H9 (cell line): ENCODE measurements at regions not wholly inside any gene's neighbourhood (a gene's known extent, or its start where the extent isn't known, plus 50 kb on each side); places are given as distances from the start of the nearest gene placed in this dataset.

Source experiments
- DNase-seq: peaks from one replicate; pipeline ENCODE4 v3.0.0-alpha.2; 2017
- H2AFZ ChIP-seq: one replicate; pipeline ENCODE4 v1.6.1; 2013; ENCODE audit warnings: mild to moderate bottlenecking, low read length, control low read depth, moderate library complexity
- H2AK5ac ChIP-seq: 2 replicates; pipeline ENCODE4 v1.6.1; 2013; ENCODE audit warnings: low read length, control low read depth, mixed read lengths; ENCODE audit not compliant: insufficient read length
- H2BK120ac ChIP-seq: one replicate; pipeline ENCODE4 v1.6.1; 2013; ENCODE audit warnings: low read depth, mild to moderate bottlenecking, low read length, control low read depth, inconsistent platforms; ENCODE audit not compliant: poor library complexity, severe bottlenecking
- H2BK12ac ChIP-seq: 2 replicates; pipeline ENCODE4 v1.6.1; 2013; ENCODE audit warnings: low read length, control low read depth, mixed read lengths, low read depth; ENCODE audit not compliant: insufficient read length
- H2BK15ac ChIP-seq: 2 replicates; pipeline ENCODE4 v1.6.1; 2013; ENCODE audit warnings: low read depth, low read length, control low read depth
- H2BK20ac ChIP-seq: one replicate; pipeline ENCODE4 v1.6.1; 2013; ENCODE audit warnings: low read depth, mild to moderate bottlenecking, low read length, control low read depth, inconsistent platforms; ENCODE audit not compliant: poor library complexity, severe bottlenecking
- H2BK5ac ChIP-seq: 2 replicates; pipeline ENCODE4 v1.6.1; 2013; ENCODE audit warnings: low read length, control low read depth, mixed read lengths; ENCODE audit not compliant: insufficient read length
- H3K14ac ChIP-seq: 2 replicates; pipeline ENCODE4 v1.6.1; 2013; ENCODE audit warnings: low read length, control low read depth; ENCODE audit not compliant: insufficient read depth
- H3K18ac ChIP-seq: 2 replicates; pipeline ENCODE4 v1.6.1; 2013; ENCODE audit warnings: low read depth, mild to moderate bottlenecking, mixed read lengths, low read length, control low read depth; ENCODE audit not compliant: insufficient read length
- H3K23ac ChIP-seq: 2 replicates; pipeline ENCODE4 v1.6.1; 2013; ENCODE audit warnings: low read length, control low read depth, mixed read lengths, low read depth; ENCODE audit not compliant: insufficient read length
- H3K23me2 ChIP-seq: 2 replicates; pipeline ENCODE4 v1.6.1; 2013; ENCODE audit warnings: low read depth, mild to moderate bottlenecking, mixed read lengths, low read length, control low read depth; ENCODE audit not compliant: insufficient read length, poor library complexity, severe bottlenecking
- H3K27ac ChIP-seq: 2 replicates; pipeline ENCODE4 v1.5.1; 2013; ENCODE audit warnings: low read length, control low read depth, mixed read lengths, low read depth; ENCODE audit not compliant: insufficient read length
- H3K27me3 ChIP-seq: 2 replicates; pipeline ENCODE4 v1.6.1; 2013; ENCODE audit warnings: low read length, control low read depth, inconsistent platforms; ENCODE audit not compliant: insufficient read depth
- H3K4ac ChIP-seq: 2 replicates; pipeline ENCODE4 v1.6.1; 2013; ENCODE audit warnings: low read depth, mild to moderate bottlenecking, control low read depth, inconsistent platforms, low read length, moderate library complexity
- H3K4me1 ChIP-seq: 2 replicates; pipeline ENCODE4 v1.6.1; 2013; ENCODE audit warnings: low read length, control low read depth, inconsistent platforms; ENCODE audit not compliant: insufficient read depth
- H3K4me2 ChIP-seq: 2 replicates; pipeline ENCODE4 v1.6.1; 2013; ENCODE audit warnings: low read length, control low read depth, mixed read lengths; ENCODE audit not compliant: insufficient read length, insufficient read depth
- H3K56ac ChIP-seq: 2 replicates; pipeline ENCODE4 v1.6.1; 2013; ENCODE audit warnings: low read depth, mild to moderate bottlenecking, mixed read lengths, low read length, control low read depth; ENCODE audit not compliant: insufficient read length
- H3K79me1 ChIP-seq: 2 replicates; pipeline ENCODE4 v1.6.1; 2013; ENCODE audit warnings: low read depth, mild to moderate bottlenecking, moderate library complexity, low read length, control low read depth, inconsistent platforms; ENCODE audit not compliant: insufficient read depth, poor library complexity, severe bottlenecking
- H3K79me2 ChIP-seq: 2 replicates; pipeline ENCODE4 v1.6.1; 2013; ENCODE audit warnings: low read length, control low read depth, inconsistent platforms; ENCODE audit not compliant: insufficient read depth
- H3K9ac ChIP-seq: 2 replicates; pipeline ENCODE4 v1.6.1; 2013; ENCODE audit warnings: low read length, control low read depth, mixed read lengths; ENCODE audit not compliant: insufficient read length; ENCODE audit errors: extremely low read depth
- H3K9me3 ChIP-seq: one replicate; pipeline ENCODE4 v1.6.1; 2013; ENCODE audit warnings: low read depth, low read length, inconsistent platforms; ENCODE audit not compliant: control insufficient read depth
- H3T11ph ChIP-seq: one replicate; pipeline ENCODE4 v1.6.1; 2013; ENCODE audit warnings: mild to moderate bottlenecking, low read length, control low read depth, inconsistent platforms
- H4K20me1 ChIP-seq: one replicate; pipeline ENCODE4 v1.6.1; 2013; ENCODE audit not compliant: control insufficient read depth, insufficient read length, insufficient read depth
- H4K5ac ChIP-seq: 2 replicates; pipeline ENCODE4 v1.6.1; 2013; ENCODE audit warnings: low read depth, mild to moderate bottlenecking, mixed read lengths, low read length, control low read depth; ENCODE audit not compliant: insufficient read length
- H4K8ac ChIP-seq: replicated peaks from 2 replicates; pipeline ENCODE4 v1.6.1; 2013; ENCODE audit warnings: low read length, control low read depth, mixed read lengths, low read depth; ENCODE audit not compliant: insufficient read length
- H4K91ac ChIP-seq: 2 replicates; pipeline ENCODE4 v1.6.1; 2013; ENCODE audit warnings: low read depth, mild to moderate bottlenecking, moderate library complexity, mixed read lengths, low read length, control low read depth; ENCODE audit not compliant: insufficient read length
- H3K27ac Mint-ChIP-seq, 3 experiments: 2 replicates in 2 of 3; 3 replicates in 1 of 3; pipeline ENCODE4 v1.8.0; 2020 to 2021; ENCODE audit warnings: mixed read lengths in 3 of 3, mild to moderate bottlenecking in 1 of 3, moderate library complexity in 1 of 3
- H3K27me3 Mint-ChIP-seq: 2 replicates; pipeline ENCODE4 v1.8.0; 2021; ENCODE audit warnings: low read depth, mild to moderate bottlenecking, moderate library complexity, mixed read lengths
- H3K36me3 Mint-ChIP-seq, 3 experiments: 2 replicates in 2 of 3; 3 replicates in 1 of 3; pipeline ENCODE4 v1.8.0; 2020 to 2021; ENCODE audit warnings: low read depth in 3 of 3, mixed read lengths in 3 of 3; ENCODE audit not compliant: insufficient read depth in 1 of 3
- H3K4me1 Mint-ChIP-seq, 2 experiments: 2 replicates each; pipeline ENCODE4 v1.8.0; 2020; ENCODE audit warnings: mixed read lengths in 2 of 2
- H3K4me3 Mint-ChIP-seq, 2 experiments: 2 replicates in 1 of 2; 3 replicates in 1 of 2; pipeline ENCODE4 v1.8.0; 2020 to 2021; ENCODE audit warnings: mild to moderate bottlenecking in 2 of 2, mixed read lengths in 2 of 2, moderate library complexity in 1 of 2
- H3K9me3 Mint-ChIP-seq, 2 experiments: 2 replicates in 1 of 2; 3 replicates in 1 of 2; pipeline ENCODE4 v1.8.0; 2020; ENCODE audit warnings: mild to moderate bottlenecking in 2 of 2, mixed read lengths in 2 of 2, moderate library complexity in 1 of 2
- TF ChIP-seq, protein P1 (sequence below): fragments of 200-600 bp; sonication (generic); conservative IDR thresholded peaks from 3 replicates; pipeline ENCODE4 v1.8.0; 2021; ENCODE audit warnings: antibody characterized with exemption, mild to moderate bottlenecking

DNA sequence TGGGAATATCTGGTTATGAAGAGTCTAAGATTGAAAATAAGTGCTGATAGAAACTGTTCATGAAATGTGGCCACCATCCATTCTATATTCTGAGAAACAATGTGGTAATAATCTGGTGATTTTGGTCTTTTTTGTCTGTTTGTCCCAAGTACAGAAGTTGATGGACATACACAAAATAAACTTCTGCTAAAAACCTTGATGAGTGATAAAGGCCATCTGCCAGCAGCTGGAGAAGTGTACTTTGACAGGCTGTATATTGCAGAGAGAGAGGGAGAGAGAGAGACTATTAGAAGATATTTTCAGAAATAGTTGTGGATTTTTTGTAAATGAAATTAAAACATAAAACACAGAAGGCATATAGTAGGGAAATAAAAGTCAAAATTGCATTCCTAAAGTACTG lies 96.9 kb upstream of the NABP1 start:
- no peak overlapping the region for H4K8ac ChIP-seq
- no peak overlapping the region for H4K5ac ChIP-seq
- no peak overlapping the region for H2BK20ac ChIP-seq
- no peaks in the 10 kb centered on the region for H3K27me3 ChIP-seq
- TF ChIP-seq, protein P1, sequence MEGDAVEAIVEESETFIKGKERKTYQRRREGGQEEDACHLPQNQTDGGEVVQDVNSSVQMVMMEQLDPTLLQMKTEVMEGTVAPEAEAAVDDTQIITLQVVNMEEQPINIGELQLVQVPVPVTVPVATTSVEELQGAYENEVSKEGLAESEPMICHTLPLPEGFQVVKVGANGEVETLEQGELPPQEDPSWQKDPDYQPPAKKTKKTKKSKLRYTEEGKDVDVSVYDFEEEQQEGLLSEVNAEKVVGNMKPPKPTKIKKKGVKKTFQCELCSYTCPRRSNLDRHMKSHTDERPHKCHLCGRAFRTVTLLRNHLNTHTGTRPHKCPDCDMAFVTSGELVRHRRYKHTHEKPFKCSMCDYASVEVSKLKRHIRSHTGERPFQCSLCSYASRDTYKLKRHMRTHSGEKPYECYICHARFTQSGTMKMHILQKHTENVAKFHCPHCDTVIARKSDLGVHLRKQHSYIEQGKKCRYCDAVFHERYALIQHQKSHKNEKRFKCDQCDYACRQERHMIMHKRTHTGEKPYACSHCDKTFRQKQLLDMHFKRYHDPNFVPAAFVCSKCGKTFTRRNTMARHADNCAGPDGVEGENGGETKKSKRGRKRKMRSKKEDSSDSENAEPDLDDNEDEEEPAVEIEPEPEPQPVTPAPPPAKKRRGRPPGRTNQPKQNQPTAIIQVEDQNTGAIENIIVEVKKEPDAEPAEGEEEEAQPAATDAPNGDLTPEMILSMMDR, result no peak
- no peak overlapping the region for H4K91ac ChIP-seq
- H3K79me1 ChIP-seq, result no peaks in the 10 kb centered on the region
- Mint-ChIP-seq H3K4me3 (no peak overlapping the region), H3K36me3 (no peaks in the 10 kb centered on the region), H3K4me1 (peaks cover 5 to 7% of the 10 kb centered on the region in 2 experiments; a peak in 3 of 4 replicates), H3K9me3 (no peaks in the 10 kb centered on the region), H3K27ac (no peak overlapping the region), H3K27me3 (0 out of 2 replicates have a peak, but pooled peaks cover 2% of the 10 kb centered on the region)
- no peak overlapping the region for H3T11ph ChIP-seq
- no peak overlapping the region for H3K27ac ChIP-seq
- H3K14ac ChIP-seq, result no peak overlapping the region
- H2BK5ac ChIP-seq, result no peak overlapping the region
- no peaks in the 10 kb centered on the region for H3K9me3 ChIP-seq
- no peak overlapping the region for H2AK5ac ChIP-seq
- no peak overlapping the region for H2BK12ac ChIP-seq
- H3K9ac ChIP-seq, result no peak overlapping the region
- H2AFZ ChIP-seq, result no peak overlapping the region
- no peak overlapping the region for H2BK120ac ChIP-seq
- no peak overlapping the region for H3K23ac ChIP-seq
- H3K56ac ChIP-seq, result no peak overlapping the region
- no peaks in the 10 kb centered on the region for H3K4me1 ChIP-seq
- no peaks in the 10 kb centered on the region for H3K79me2 ChIP-seq
- no peak overlapping the region for H3K4me2 ChIP-seq
- no peak for DNase-seq
- H3K18ac ChIP-seq, result no peak overlapping the region
- no peaks in the 10 kb centered on the region for H3K23me2 ChIP-seq
- H3K4ac ChIP-seq, result no peak overlapping the region
- H2BK15ac ChIP-seq, result no peak overlapping the region
- H4K20me1 ChIP-seq, result no peaks in the 10 kb centered on the region
